HEK293T (cell line): ENCODE measurements at regions not wholly inside any gene's neighbourhood (a gene's known extent, or its start where the extent isn't known, plus 50 kb on each side); places are given as distances from the start of the nearest gene placed in this dataset.

Experiments used
- CTCF ChIA-PET: fragments of 350-600 bp; formaldehyde crosslinking; extraction: SDS; loops from one replicate; lab custom pipeline; 2021; ENCODE audit warnings: antibody characterized with exemption, inconsistent platforms; lab: Yijun Ruan, JAX
- POLR2A ChIA-PET: fragments of 350-600 bp; formaldehyde crosslinking; extraction: SDS; loops from one replicate; lab custom pipeline; 2020; ENCODE audit warnings: antibody characterized with exemption, inconsistent platforms; lab: Yijun Ruan, JAX
- DNase-seq: peaks from one replicate; pipeline ENCODE4 v3.0.0; 2012; ENCODE audit warnings: mixed read lengths; ENCODE audit errors: extremely low spot score
- ARNT ChIP-seq: fragments of 450-650 bp; IDR thresholded peaks from 2 replicates; pipeline ENCODE4 v1.6.1; 2017; ENCODE audit warnings: mild to moderate bottlenecking
- BHLHE40 ChIP-seq: fragments of 450-650 bp; IDR thresholded peaks from 2 replicates; pipeline ENCODE4 v1.6.1; 2016; ENCODE audit warnings: mild to moderate bottlenecking, moderate library complexity, borderline replicate concordance
- CTBP1 ChIP-seq: fragments of 450-650 bp; IDR thresholded peaks from 2 replicates; pipeline ENCODE4 v1.6.1; 2016; ENCODE audit warnings: borderline replicate concordance
- ELF4 ChIP-seq: fragments of 450-650 bp; IDR thresholded peaks from 2 replicates; pipeline ENCODE4 v1.6.1; 2017; ENCODE audit warnings: antibody characterized with exemption
- FOXA1 ChIP-seq: fragments of 450-650 bp; IDR thresholded peaks from 2 replicates; pipeline ENCODE4 v1.6.1; 2016; ENCODE audit warnings: mild to moderate bottlenecking
- FOXK2 ChIP-seq: fragments of 450-650 bp; IDR thresholded peaks from 2 replicates; pipeline ENCODE4 v1.6.1; 2016; ENCODE audit warnings: mild to moderate bottlenecking
- FOXM1 ChIP-seq: fragments of 450-650 bp; IDR thresholded peaks from 2 replicates; pipeline ENCODE4 v1.6.1; 2017; ENCODE audit warnings: mild to moderate bottlenecking, borderline replicate concordance
- HDGF ChIP-seq: fragments of 450-650 bp; IDR thresholded peaks from 2 replicates; pipeline ENCODE4 v1.6.1; 2017; ENCODE audit warnings: antibody characterized with exemption, borderline replicate concordance
- L3MBTL2 ChIP-seq: fragments of 450-650 bp; conservative IDR thresholded peaks from 2 replicates; pipeline ENCODE4 v1.6.1; 2016; ENCODE audit warnings: mild to moderate bottlenecking
- LEF1 ChIP-seq: fragments of 450-650 bp; IDR thresholded peaks from 2 replicates; pipeline ENCODE4 v1.6.1; 2017; ENCODE audit warnings: mild to moderate bottlenecking, borderline replicate concordance
- NFRKB ChIP-seq: fragments of 450-650 bp; IDR thresholded peaks from 2 replicates; pipeline ENCODE4 v1.6.1; 2016; ENCODE audit warnings: mild to moderate bottlenecking, moderate library complexity
- SP1 ChIP-seq: fragments of 450-650 bp; IDR thresholded peaks from 2 replicates; pipeline ENCODE4 v1.6.1; 2017
- SUZ12 ChIP-seq: fragments of 450-650 bp; IDR thresholded peaks from 2 replicates; pipeline ENCODE4 v1.6.1; 2016; ENCODE audit warnings: mild to moderate bottlenecking
- TARDBP ChIP-seq: fragments of 450-650 bp; IDR thresholded peaks from 2 replicates; pipeline ENCODE4 v1.6.1; 2016
- ZNF384 ChIP-seq: fragments of 450-650 bp; IDR thresholded peaks from 2 replicates; pipeline ENCODE4 v1.6.1; 2016
- TF ChIP-seq, protein P1 (sequence below): fragments of 450-650 bp; IDR thresholded peaks from 2 replicates; pipeline ENCODE4 v1.6.1; 2016

DNA sequence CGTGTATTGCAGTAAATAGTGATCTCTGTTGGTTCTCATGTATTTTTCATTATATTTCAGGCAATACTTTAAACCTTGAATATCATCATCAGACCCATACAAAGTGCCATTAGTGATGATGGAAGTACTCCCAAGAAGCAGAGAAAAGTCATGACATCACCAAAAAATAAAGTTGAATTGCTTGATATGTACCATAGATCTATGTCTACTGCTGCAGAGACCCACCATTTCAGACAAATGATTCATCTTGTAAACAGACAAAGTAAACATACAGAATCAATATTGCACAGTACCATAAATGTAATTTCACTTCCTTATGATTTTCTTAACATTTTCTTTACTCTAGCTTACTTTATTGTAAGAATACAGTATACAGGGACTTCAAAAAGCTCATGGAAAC lies 347.8 kb downstream of the IPMK start:
- ChIA-PET POLR2A (no interaction called here), CTCF (no interaction called here)
- no peak for DNase-seq

DNA sequence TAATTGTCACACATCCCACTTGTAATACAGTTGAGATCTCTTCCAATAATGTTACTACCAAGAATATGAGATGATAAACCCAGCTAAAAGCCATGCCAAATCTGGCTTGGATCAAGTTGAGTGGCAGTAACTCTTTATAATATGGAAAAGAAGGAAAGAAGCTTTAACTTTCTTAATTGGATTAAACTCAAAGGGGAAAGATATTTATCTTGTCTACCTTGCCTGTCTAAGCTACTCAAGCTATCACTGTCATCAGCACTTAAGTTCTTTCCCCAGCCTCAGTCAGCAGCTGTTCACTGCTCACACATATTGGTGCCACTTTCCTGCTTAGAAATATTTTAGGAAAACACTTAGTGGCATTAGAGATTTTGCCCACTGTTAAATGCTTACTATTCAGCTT lies 350.7 kb downstream of the IPMK start:
- ChIA-PET CTCF (no interaction called here), POLR2A (no interaction called here)
- TF ChIP-seq FOXK2 = no peak
- no peak for TF ChIP-seq LEF1
- TF ChIP-seq ZNF384 = no peak
- no peak for TF ChIP-seq TARDBP
- no peak for TF ChIP-seq HDGF
- no peak for TF ChIP-seq FOXA1
- TF ChIP-seq CTBP1 = no peak
- no peak for TF ChIP-seq ELF4
- TF ChIP-seq, protein P1, sequence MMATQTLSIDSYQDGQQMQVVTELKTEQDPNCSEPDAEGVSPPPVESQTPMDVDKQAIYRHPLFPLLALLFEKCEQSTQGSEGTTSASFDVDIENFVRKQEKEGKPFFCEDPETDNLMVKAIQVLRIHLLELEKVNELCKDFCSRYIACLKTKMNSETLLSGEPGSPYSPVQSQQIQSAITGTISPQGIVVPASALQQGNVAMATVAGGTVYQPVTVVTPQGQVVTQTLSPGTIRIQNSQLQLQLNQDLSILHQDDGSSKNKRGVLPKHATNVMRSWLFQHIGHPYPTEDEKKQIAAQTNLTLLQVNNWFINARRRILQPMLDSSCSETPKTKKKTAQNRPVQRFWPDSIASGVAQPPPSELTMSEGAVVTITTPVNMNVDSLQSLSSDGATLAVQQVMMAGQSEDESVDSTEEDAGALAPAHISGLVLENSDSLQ = no peak
- TF ChIP-seq BHLHE40 = no peak
- TF ChIP-seq FOXM1 = no peak
- no peak for TF ChIP-seq SP1
- no peak for TF ChIP-seq ARNT
- no peak for TF ChIP-seq L3MBTL2
- no peak for DNase-seq

More for the DNA sequence above, 347.8 kb downstream of the IPMK start:
- TF ChIP-seq BHLHE40 (no peak), ARNT (no peak), FOXM1 (no peak), TARDBP (no peak), NFRKB (no peak), L3MBTL2 (no peak), HDGF (no peak), CTBP1 (no peak), ELF4 (no peak), SP1 (no peak), ZNF384 (no peak), LEF1 (no peak), SUZ12 (no peak), FOXK2 (no peak), FOXA1 (no peak)
- TF ChIP-seq, protein P1 = no peak

DNA sequence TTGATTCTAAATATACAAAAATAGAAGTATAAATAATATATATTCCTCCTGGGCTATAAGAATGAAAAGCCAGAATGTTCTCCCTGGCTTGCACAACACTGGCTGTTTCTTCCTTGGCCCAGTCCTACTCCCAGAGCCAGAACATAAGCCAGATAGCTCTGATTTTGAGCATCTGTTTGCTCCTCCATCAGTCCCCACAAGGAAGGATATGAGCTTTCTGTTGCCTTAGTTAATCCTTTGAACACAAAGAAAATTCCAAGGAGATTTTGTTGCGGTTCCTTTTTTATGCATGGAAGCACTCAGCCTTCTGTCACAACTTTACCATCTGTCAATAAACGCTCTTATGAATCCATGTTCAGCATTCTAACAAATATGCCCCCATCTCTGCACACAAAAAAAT lies 361.8 kb downstream of the IPMK start:
- CTCF ChIA-PET = no interaction called here
- TF ChIP-seq SUZ12 = no peak
- TF ChIP-seq ARNT = no peak
- TF ChIP-seq NFRKB = no peak
- TF ChIP-seq TARDBP = no peak
- no peak for TF ChIP-seq SP1
- TF ChIP-seq ZNF384 = no peak
- no peak for TF ChIP-seq FOXK2
- no peak for TF ChIP-seq HDGF
- TF ChIP-seq L3MBTL2 = no peak
- no peak for TF ChIP-seq FOXA1
- TF ChIP-seq ELF4 = no peak
- POLR2A ChIA-PET = no interaction called here
- no peak for DNase-seq

DNA sequence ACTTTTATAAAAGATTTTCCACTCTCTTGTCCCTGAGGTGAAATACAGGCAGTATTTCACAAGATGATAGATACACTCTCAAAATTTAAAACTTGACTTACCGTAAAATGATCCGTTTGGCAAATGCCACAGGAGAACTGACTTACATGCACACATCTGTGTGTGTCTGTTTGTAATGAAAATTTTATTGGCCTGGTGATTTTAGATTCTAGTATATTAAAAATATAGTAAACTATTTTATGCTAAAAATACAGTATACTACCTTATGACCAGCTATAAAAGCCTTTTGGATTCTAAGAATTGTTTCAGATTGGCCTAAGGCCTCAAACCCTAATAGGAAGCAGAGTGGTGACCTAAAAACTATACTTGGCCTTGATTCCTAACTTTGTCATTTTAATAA lies 362.7 kb downstream of the IPMK start:
- DNase-seq = no peak
- CTCF ChIA-PET = interaction anchor here (0.7 kb wide), 1 partner anchor 535 kb away, joined by 3 read pairs; no protein-coding TSS in a partner anchor
- TF ChIP-seq, protein P1 = no peak
- TF ChIP-seq SP1 = no peak
- TF ChIP-seq LEF1 = no peak
- no peak for TF ChIP-seq ELF4
- no peak for TF ChIP-seq ARNT
- no peak for TF ChIP-seq CTBP1
- TF ChIP-seq NFRKB = no peak
- no peak for TF ChIP-seq FOXA1
- no peak for TF ChIP-seq FOXK2
- no peak for TF ChIP-seq FOXM1
- TF ChIP-seq BHLHE40 = no peak
- TF ChIP-seq ZNF384 = no peak
- TF ChIP-seq TARDBP = no peak
- TF ChIP-seq L3MBTL2 = no peak
- no peak for TF ChIP-seq HDGF
- TF ChIP-seq SUZ12 = no peak
- POLR2A ChIA-PET = no interaction called here

DNA sequence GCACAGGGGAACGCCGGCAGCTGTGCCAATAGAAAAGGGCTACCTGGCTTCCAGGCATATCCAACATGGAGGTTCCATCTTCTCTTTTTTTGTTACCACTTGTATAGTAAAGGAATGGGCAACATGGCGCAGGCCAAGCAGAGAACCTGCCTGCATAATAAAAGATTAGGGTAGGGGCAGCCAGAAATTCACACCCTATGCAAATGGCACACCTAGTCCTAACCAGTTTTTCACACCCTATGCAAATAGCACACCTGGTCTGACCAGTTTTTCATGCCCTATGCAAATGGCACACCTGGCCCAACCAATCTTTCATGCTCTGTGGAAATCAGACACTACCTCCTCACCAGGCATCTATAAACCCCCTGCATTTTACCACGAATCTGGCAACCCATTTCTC lies 369.5 kb downstream of the IPMK start:
- CTCF ChIA-PET = no interaction called here
- no peak for TF ChIP-seq FOXK2
- TF ChIP-seq BHLHE40 = no peak
- no peak for TF ChIP-seq TARDBP
- TF ChIP-seq LEF1 = no peak
- TF ChIP-seq ARNT = no peak
- TF ChIP-seq CTBP1 = no peak
- TF ChIP-seq L3MBTL2 = no peak
- no peak for TF ChIP-seq SUZ12
- no peak for TF ChIP-seq SP1
- TF ChIP-seq ZNF384 = no peak
- TF ChIP-seq FOXA1 = no peak
- TF ChIP-seq, protein P1 = no peak
- TF ChIP-seq ELF4 = no peak
- TF ChIP-seq FOXM1 = no peak
- TF ChIP-seq NFRKB = no peak
- TF ChIP-seq HDGF = no peak

More for the DNA sequence above, 369.5 kb downstream of the IPMK start:
- POLR2A ChIA-PET = no interaction called here
- DNase-seq = no peak
